DMS53 treated with DMSO at 0.1 percent for 48 hours (cell line): ENCODE measurements at regions not wholly inside any gene's neighbourhood (a gene's known extent, or its start where the extent isn't known, plus 50 kb on each side); places are given as distances from the start of the nearest gene placed in this dataset.
"Not testable (repeated sequence)": the region's sequence is repeated elsewhere in the genome, so short reads cannot be mapped to it uniquely, and the experiment has no call there.

Experiments
- DNase-seq: peaks from one replicate; lab custom pipeline; 2025; ENCODE audit not compliant: unreplicated experiment; lab: John Stamatoyannopoulos, UW

- no peak for DNase-seq
Measured at GRCh38 chr18:32884543-32884942, 111.7 kb upstream of the KLHL14 start.

GRCh38 chr18:32881009-32881408 is 108.2 kb upstream of the KLHL14 start:
- DNase-seq = no peak

- no peak for DNase-seq
Measured at GRCh38 chr18:32879497-32879896, 106.7 kb upstream of the KLHL14 start.

GRCh38 chr18:32878436-32878835 is 105.6 kb upstream of the KLHL14 start:
- no peak for DNase-seq

- peak; percentile 26 for DNase-seq
Measured at GRCh38 chr18:32877371-32877770, 104.5 kb upstream of the KLHL14 start.

- DNase-seq = no peak
Measured at GRCh38 chr18:32875625-32876024, 102.8 kb upstream of the KLHL14 start.

- no peak for DNase-seq
Measured at GRCh38 chr18:32871786-32872185, 99.0 kb upstream of the KLHL14 start.

- DNase-seq = no peak
Measured at GRCh38 chr18:32870611-32871010, 97.8 kb upstream of the KLHL14 start.

GRCh38 chr18:32868406-32868805 is 95.6 kb upstream of the KLHL14 start:
- no peak for DNase-seq

- no peak for DNase-seq
Measured at GRCh38 chr18:32867936-32868335, 95.1 kb upstream of the KLHL14 start.

GRCh38 chr18:32867330-32867729 is 94.5 kb upstream of the KLHL14 start:
- no peak for DNase-seq

GRCh38 chr18:32862031-32862430 is 89.2 kb upstream of the KLHL14 start:
- not testable (repeated sequence) for DNase-seq

- DNase-seq = no peak
Measured at GRCh38 chr18:32851936-32852335, 79.1 kb upstream of the KLHL14 start.

- no peak for DNase-seq
Measured at GRCh38 chr18:32848826-32849225, 76.0 kb upstream of the KLHL14 start.

- DNase-seq = no peak
Measured at GRCh38 chr18:32847691-32848090, 74.9 kb upstream of the KLHL14 start.

- DNase-seq = no peak
Measured at GRCh38 chr18:32846896-32847295, 74.1 kb upstream of the KLHL14 start.

GRCh38 chr18:32840962-32841361 is 68.1 kb upstream of the KLHL14 start:
- no peak for DNase-seq

- no peak for DNase-seq
Measured at GRCh38 chr18:32835951-32836350, 63.1 kb upstream of the KLHL14 start.

- DNase-seq = no peak
Measured at GRCh38 chr18:32831781-32832180, 59.0 kb upstream of the KLHL14 start.

GRCh38 chr18:32823226-32823625 is 50.4 kb upstream of the KLHL14 start:
- no peak for DNase-seq
